Trophoblast cell (in vitro differentiated cells and primary cell): ENCODE measurements at regions not wholly inside any gene's neighbourhood (a gene's known extent, or its start where the extent isn't known, plus 50 kb on each side); places are given as distances from the start of the nearest gene placed in this dataset.
A peak's percentile ranks its signal among the peaks of the same experiment; 100 is the strongest.

ENCODE experiments used
- DNase-seq, 2 donors: peaks; one replicate each; pipeline ENCODE4 v3.0.0-alpha.2; 2016
- H2AFZ ChIP-seq: 2 replicates; pipeline ENCODE4 v1.6.1; 2013; ENCODE audit warnings: low read length, moderate library complexity, mild to moderate bottlenecking; ENCODE audit not compliant: insufficient read depth, poor library complexity
- H2AK5ac ChIP-seq: 2 replicates; pipeline ENCODE4 v1.6.1; 2013; ENCODE audit warnings: mild to moderate bottlenecking, low read length
- H2BK120ac ChIP-seq: 2 replicates; pipeline ENCODE4 v1.6.1; 2013; ENCODE audit warnings: low read length, mild to moderate bottlenecking, moderate library complexity; ENCODE audit not compliant: insufficient read depth, poor library complexity
- H2BK12ac ChIP-seq: 2 replicates; pipeline ENCODE4 v1.6.1; 2013; ENCODE audit warnings: mild to moderate bottlenecking, low read length, moderate library complexity
- H2BK5ac ChIP-seq: 2 replicates; pipeline ENCODE4 v1.6.1; 2013; ENCODE audit warnings: low read length, low read depth, moderate library complexity, mild to moderate bottlenecking; ENCODE audit not compliant: poor library complexity
- H3K14ac ChIP-seq: 2 replicates; pipeline ENCODE4 v1.6.1; 2013; ENCODE audit warnings: mild to moderate bottlenecking, low read length
- H3K18ac ChIP-seq: 2 replicates; pipeline ENCODE4 v1.6.1; 2013; ENCODE audit warnings: mild to moderate bottlenecking, low read length
- H3K23ac ChIP-seq: 2 replicates; pipeline ENCODE4 v1.6.1; 2013; ENCODE audit warnings: low read length
- H3K27ac ChIP-seq: 2 replicates; pipeline ENCODE4 v1.5.1; 2013; ENCODE audit warnings: low read depth, mild to moderate bottlenecking, inconsistent platforms, low read length, moderate library complexity
- H3K27me3 ChIP-seq: 2 replicates; pipeline ENCODE4 v1.6.1; 2013; ENCODE audit warnings: inconsistent platforms, mild to moderate bottlenecking, low read length, moderate library complexity; ENCODE audit not compliant: insufficient read depth
- H3K36me3 ChIP-seq, 2 experiments: 1 replicate in 1 of 2; 2 replicates in 1 of 2; pipeline ENCODE4 v1.6.1; 2013; ENCODE audit warnings: low read length in 2 of 2, mild to moderate bottlenecking in 2 of 2, moderate library complexity in 1 of 2; ENCODE audit not compliant: insufficient read depth in 2 of 2, control insufficient read depth in 1 of 2
- H3K4ac ChIP-seq: 2 replicates; pipeline ENCODE4 v1.6.1; 2013; ENCODE audit warnings: low read depth, mild to moderate bottlenecking, low read length, moderate library complexity
- H3K4me1 ChIP-seq, 2 experiments: 1 replicate in 1 of 2; 2 replicates in 1 of 2; pipeline ENCODE4 v1.6.1; 2013; ENCODE audit warnings: low read length in 2 of 2, mild to moderate bottlenecking in 2 of 2, moderate library complexity in 1 of 2; ENCODE audit not compliant: insufficient read depth in 2 of 2, control insufficient read depth in 1 of 2
- H3K4me2 ChIP-seq: 2 replicates; pipeline ENCODE4 v1.6.1; 2013; ENCODE audit warnings: inconsistent platforms, mild to moderate bottlenecking, low read length, moderate library complexity
- H3K4me3 ChIP-seq: 2 replicates; pipeline ENCODE4 v1.5.1; 2013; ENCODE audit warnings: mild to moderate bottlenecking, low read depth, low read length, inconsistent platforms
- H3K79me1 ChIP-seq: one replicate; pipeline ENCODE4 v1.6.1; 2013; ENCODE audit warnings: low read length
- H3K79me2 ChIP-seq: 2 replicates; pipeline ENCODE4 v1.6.1; 2013; ENCODE audit warnings: low read length, mild to moderate bottlenecking; ENCODE audit not compliant: control insufficient read depth, insufficient read depth, poor library complexity
- H3K9ac ChIP-seq: 2 replicates; pipeline ENCODE4 v1.6.1; 2013; ENCODE audit warnings: mild to moderate bottlenecking, low read length
- H3K9me3 ChIP-seq: 2 replicates; pipeline ENCODE4 v1.6.1; 2013; ENCODE audit warnings: low read depth, mild to moderate bottlenecking, control low read depth, inconsistent platforms, low read length; ENCODE audit not compliant: insufficient read depth
- H4K12ac ChIP-seq: 2 replicates; pipeline ENCODE4 v1.6.1; 2013; ENCODE audit warnings: low read depth, mild to moderate bottlenecking, low read length, moderate library complexity
- H4K8ac ChIP-seq: 2 replicates; pipeline ENCODE4 v1.6.1; 2013; ENCODE audit warnings: low read depth, mild to moderate bottlenecking, low read length, moderate library complexity
- H4K91ac ChIP-seq: one replicate; pipeline ENCODE4 v1.6.1; 2013; ENCODE audit warnings: low read depth, mild to moderate bottlenecking, low read length, moderate library complexity
- WGBS: extraction: QIAGEN DNeasy Blood & Tissue Kit; methylation state at CpG from one replicate; pipeline ENCODE4 v1.1.7; 2013; ENCODE audit warnings: missing lambda C conversion rate; ENCODE audit not compliant: insufficient read length, insufficient coverage; ENCODE audit errors: extremely low coverage; 5-methylcytosine and 5-hydroxymethylcytosine counted together

DNA sequence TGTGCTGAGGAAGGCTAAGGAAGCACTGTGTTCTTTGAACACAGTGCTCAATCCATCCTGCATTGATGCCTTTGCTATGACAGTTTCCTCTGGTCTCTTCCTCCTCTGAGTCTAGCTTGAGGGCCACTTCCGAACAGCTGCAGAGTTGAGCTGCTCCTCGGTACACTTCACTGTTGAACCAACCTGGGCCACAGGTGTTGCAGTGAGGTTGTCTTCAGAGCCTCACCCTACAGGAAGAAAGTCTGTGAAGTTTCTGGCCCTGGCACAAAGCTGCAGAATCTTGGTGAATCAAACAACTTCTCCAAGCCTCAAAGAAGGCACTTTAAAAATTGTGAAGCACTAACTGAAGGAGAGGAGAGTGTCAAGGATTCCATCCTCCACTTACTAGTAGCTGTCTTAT, 394.0 kb downstream of the KCNRG start:
- no CpG with 5 or more reads among the region's 2 CpGs for WGBS
- H3K79me1 ChIP-seq: peaks cover 7% of the 10 kb centered on the region
- H3K9ac ChIP-seq: no peak overlapping the region
- H3K4me3 ChIP-seq: no peak overlapping the region
- DNase-seq: no peak
- no peak overlapping the region for H2BK5ac ChIP-seq
- H3K4ac ChIP-seq: no peak overlapping the region
- no peak overlapping the region for H4K12ac ChIP-seq
- H2AFZ ChIP-seq: no peak overlapping the region
- no peaks in the 10 kb centered on the region for H3K79me2 ChIP-seq
- H3K14ac ChIP-seq: no peak overlapping the region
- H4K91ac ChIP-seq: no peak overlapping the region
- H3K4me2 ChIP-seq: no peak overlapping the region
- H3K18ac ChIP-seq: no peak overlapping the region
- H3K9me3 ChIP-seq: no peaks in the 10 kb centered on the region
- H2BK120ac ChIP-seq: no peak overlapping the region
- H3K27me3 ChIP-seq: no peaks in the 10 kb centered on the region
- no peak overlapping the region for H2AK5ac ChIP-seq
- no peak overlapping the region for H4K8ac ChIP-seq
- no peak overlapping the region for H3K27ac ChIP-seq
- H2BK12ac ChIP-seq: no peak overlapping the region
- no peak overlapping the region for H3K23ac ChIP-seq
- H3K36me3 ChIP-seq: no peaks in the 10 kb centered on the region
- H3K4me1 ChIP-seq: peaks cover 6% of the 10 kb centered on the region in 2 experiments

DNA sequence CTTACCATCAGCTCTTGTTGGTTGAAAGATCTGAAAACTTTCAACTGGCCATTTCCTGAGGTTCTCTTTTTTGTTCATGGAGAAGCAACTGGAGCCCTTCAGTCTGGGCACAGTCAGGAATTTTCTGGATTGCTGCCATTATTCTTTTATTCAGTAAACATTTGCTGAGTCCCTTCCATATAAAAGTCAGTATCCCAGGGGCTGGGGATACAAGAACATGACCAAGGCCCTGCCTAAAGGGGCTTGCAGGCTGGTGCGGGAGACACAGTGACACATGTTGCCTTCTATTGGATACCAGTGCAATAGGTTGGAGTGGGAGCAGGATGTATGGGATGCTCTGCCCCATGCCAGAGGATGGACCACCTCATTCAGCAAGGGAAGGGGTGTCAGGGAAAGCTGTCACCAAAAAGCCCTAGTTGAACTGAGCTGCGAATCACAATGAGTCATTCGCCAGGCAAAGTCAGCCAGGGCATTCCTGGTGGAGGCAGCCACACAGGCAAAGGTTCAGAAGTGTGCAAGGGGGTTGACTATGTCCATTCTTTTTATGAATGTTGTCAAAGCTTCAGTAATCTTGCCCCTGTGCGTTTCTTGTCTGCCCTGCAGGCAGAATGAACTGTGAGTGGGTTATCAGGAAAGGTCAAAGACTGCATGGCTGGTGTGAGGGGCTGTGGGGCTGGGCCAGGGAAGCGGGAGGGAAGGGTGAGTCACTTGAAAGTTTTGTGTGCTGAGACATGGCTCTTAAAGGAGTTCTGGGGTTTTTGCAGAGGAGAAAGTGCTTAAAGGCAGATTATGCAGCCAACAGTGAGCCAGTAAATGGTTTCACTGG, 395.9 kb downstream of the KCNRG start:
- Histone ChIP-seq H2AFZ (no peak overlapping the region), H3K4ac (no peak overlapping the region), H3K79me1 (peaks cover 7% of the 10 kb centered on the region), H3K4me2 (no peak overlapping the region), H2AK5ac (no peak overlapping the region), H3K27me3 (no peaks in the 10 kb centered on the region), H3K27ac (peak overlapping the region; percentile 76), H3K79me2 (no peaks in the 10 kb centered on the region), H3K23ac (no peak overlapping the region), H3K9ac (no peak overlapping the region), H2BK5ac (peak overlapping the region; percentile 21), H3K4me3 (no peak overlapping the region), H4K8ac (no peak overlapping the region), H2BK120ac (peak overlapping the region; percentile 36), H3K9me3 (no peaks in the 10 kb centered on the region), H3K14ac (peak overlapping the region; percentile 70), H4K91ac (no peak overlapping the region), H2BK12ac (peak overlapping the region; percentile 69), H3K4me1 (peaks cover 6% of the 10 kb centered on the region in 2 experiments), H4K12ac (no peak overlapping the region), H3K18ac (no peak overlapping the region), H3K36me3 (no peaks in the 10 kb centered on the region)
- WGBS: no CpG with 5 or more reads among the region's 5 CpGs
- DNase-seq: peak; percentile 87 to 88

DNA sequence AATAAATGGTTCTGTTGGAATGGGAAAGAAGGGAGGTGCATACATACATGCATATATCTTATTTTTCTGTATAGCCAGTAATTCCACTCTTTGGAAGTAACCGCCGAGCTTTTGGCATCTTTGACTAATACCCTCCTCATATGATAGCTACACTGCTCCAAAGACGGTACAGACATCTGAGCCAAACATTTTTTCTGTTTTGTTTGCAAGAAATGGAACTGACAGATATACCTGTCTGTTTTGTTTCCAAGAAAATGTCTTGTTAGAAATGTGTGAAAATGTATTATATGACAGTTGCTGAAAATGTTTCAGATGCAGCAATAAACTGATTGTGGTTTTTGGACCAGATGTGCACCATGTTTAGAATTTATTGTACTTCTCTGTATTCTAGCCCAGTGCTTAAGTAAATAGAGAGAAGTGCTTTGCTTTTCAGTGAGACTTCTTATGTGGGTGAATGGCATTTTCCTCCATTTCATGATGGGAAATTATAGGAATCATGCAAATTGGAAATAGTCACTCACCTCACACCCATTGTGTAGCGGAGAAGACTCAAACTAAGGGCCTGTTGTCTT, 396.9 kb downstream of the KCNRG start:
- Histone ChIP-seq H3K27me3 (no peaks in the 10 kb centered on the region), H3K4ac (no peak overlapping the region), H4K12ac (no peak overlapping the region), H3K18ac (no peak overlapping the region), H3K79me2 (no peaks in the 10 kb centered on the region), H3K4me2 (peak overlapping the region; percentile 12), H3K9ac (no peak overlapping the region), H2AK5ac (no peak overlapping the region), H3K14ac (no peak overlapping the region), H3K27ac (peak overlapping the region; percentile 76), H3K9me3 (no peaks in the 10 kb centered on the region), H4K8ac (no peak overlapping the region), H3K79me1 (peaks cover 7% of the 10 kb centered on the region), H2AFZ (no peak overlapping the region), H4K91ac (no peak overlapping the region), H3K4me3 (no peak overlapping the region), H3K36me3 (no peaks in the 10 kb centered on the region), H2BK120ac (no peak overlapping the region), H3K23ac (no peak overlapping the region), H2BK5ac (no peak overlapping the region), H3K4me1 (peaks cover 6% of the 10 kb centered on the region in 2 experiments), H2BK12ac (peak overlapping the region; percentile 43)
- no CpG with 5 or more reads among the region's 4 CpGs for WGBS
- no peak for DNase-seq

DNA sequence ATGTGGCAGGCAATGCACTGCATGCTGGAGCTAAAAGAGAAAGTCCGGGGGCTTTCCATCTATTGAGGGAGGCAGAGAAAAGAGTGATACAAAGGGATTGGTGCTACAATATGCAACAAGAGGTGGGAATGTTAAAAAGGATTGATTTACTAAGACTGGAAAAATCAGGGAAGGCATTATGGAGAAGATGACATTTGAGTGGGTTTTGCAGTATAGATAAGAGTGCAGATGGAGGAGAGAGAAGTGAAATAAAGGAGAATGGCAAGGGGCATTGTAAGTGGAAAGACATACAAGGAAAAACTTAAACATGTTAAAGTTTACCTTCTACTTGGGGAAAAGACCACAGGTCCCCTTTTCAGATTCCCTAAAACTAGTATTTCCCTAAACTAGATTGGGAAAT, 399.4 kb downstream of the KCNRG start:
- no CpG with 5 or more reads among the region's 1 CpG for WGBS
- DNase-seq: no peak
- H3K4me1 ChIP-seq: peaks cover 6% of the 10 kb centered on the region in 2 experiments
- H4K12ac ChIP-seq: no peak overlapping the region
- H3K79me2 ChIP-seq: no peaks in the 10 kb centered on the region
- H4K8ac ChIP-seq: no peak overlapping the region
- H2BK5ac ChIP-seq: no peak overlapping the region
- no peaks in the 10 kb centered on the region for H3K36me3 ChIP-seq
- H3K9me3 ChIP-seq: no peaks in the 10 kb centered on the region
- no peak overlapping the region for H2BK120ac ChIP-seq
- H2AK5ac ChIP-seq: no peak overlapping the region
- no peak overlapping the region for H4K91ac ChIP-seq
- no peak overlapping the region for H3K4me3 ChIP-seq
- no peak overlapping the region for H3K4ac ChIP-seq
- H2AFZ ChIP-seq: no peak overlapping the region
- no peak overlapping the region for H3K14ac ChIP-seq
- no peak overlapping the region for H2BK12ac ChIP-seq
- H3K27me3 ChIP-seq: no peaks in the 10 kb centered on the region
- no peak overlapping the region for H3K27ac ChIP-seq
- no peak overlapping the region for H3K9ac ChIP-seq
- no peak overlapping the region for H3K23ac ChIP-seq
- H3K4me2 ChIP-seq: no peak overlapping the region
- H3K18ac ChIP-seq: no peak overlapping the region
- peaks cover 7% of the 10 kb centered on the region for H3K79me1 ChIP-seq
